ENCODE measurements at regions not wholly inside any gene's neighbourhood (a gene's known extent, or its start where the extent isn't known, plus 50 kb on each side); places are given as distances from the start of the nearest gene placed in this dataset.

DNA sequence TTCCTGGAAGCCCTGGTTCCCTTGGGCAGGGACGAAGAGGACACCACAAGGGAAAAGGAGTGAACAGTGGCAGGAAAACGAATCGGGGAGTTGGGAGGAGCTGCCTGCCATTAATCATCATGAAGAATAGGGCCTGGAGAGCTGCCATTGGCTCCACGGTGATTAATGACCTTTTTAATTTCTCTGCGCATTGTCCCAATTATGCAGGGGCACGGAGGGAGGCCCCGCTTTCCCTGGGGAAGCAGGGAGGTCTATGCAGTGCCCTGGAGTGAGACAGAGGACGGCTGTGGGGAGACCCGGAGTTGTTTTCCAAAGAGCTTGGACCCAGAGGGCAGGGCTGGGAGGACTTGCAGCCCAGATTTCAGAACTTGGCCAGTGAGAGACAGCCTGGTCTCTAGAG, 338.9 kb upstream of the C16orf82 start (continued):
- TF ChIP-seq, protein P1, sequence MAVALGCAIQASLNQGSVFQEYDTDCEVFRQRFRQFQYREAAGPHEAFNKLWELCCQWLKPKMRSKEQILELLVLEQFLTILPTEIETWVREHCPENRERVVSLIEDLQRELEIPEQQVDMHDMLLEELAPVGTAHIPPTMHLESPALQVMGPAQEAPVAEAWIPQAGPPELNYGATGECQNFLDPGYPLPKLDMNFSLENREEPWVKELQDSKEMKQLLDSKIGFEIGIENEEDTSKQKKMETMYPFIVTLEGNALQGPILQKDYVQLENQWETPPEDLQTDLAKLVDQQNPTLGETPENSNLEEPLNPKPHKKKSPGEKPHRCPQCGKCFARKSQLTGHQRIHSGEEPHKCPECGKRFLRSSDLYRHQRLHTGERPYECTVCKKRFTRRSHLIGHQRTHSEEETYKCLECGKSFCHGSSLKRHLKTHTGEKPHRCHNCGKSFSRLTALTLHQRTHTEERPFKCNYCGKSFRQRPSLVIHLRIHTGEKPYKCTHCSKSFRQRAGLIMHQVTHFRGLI (CRISPR knock-in tag; IDR thresholded peaks at IDR 0.05) = no peak
- TF ChIP-seq, protein P2, sequence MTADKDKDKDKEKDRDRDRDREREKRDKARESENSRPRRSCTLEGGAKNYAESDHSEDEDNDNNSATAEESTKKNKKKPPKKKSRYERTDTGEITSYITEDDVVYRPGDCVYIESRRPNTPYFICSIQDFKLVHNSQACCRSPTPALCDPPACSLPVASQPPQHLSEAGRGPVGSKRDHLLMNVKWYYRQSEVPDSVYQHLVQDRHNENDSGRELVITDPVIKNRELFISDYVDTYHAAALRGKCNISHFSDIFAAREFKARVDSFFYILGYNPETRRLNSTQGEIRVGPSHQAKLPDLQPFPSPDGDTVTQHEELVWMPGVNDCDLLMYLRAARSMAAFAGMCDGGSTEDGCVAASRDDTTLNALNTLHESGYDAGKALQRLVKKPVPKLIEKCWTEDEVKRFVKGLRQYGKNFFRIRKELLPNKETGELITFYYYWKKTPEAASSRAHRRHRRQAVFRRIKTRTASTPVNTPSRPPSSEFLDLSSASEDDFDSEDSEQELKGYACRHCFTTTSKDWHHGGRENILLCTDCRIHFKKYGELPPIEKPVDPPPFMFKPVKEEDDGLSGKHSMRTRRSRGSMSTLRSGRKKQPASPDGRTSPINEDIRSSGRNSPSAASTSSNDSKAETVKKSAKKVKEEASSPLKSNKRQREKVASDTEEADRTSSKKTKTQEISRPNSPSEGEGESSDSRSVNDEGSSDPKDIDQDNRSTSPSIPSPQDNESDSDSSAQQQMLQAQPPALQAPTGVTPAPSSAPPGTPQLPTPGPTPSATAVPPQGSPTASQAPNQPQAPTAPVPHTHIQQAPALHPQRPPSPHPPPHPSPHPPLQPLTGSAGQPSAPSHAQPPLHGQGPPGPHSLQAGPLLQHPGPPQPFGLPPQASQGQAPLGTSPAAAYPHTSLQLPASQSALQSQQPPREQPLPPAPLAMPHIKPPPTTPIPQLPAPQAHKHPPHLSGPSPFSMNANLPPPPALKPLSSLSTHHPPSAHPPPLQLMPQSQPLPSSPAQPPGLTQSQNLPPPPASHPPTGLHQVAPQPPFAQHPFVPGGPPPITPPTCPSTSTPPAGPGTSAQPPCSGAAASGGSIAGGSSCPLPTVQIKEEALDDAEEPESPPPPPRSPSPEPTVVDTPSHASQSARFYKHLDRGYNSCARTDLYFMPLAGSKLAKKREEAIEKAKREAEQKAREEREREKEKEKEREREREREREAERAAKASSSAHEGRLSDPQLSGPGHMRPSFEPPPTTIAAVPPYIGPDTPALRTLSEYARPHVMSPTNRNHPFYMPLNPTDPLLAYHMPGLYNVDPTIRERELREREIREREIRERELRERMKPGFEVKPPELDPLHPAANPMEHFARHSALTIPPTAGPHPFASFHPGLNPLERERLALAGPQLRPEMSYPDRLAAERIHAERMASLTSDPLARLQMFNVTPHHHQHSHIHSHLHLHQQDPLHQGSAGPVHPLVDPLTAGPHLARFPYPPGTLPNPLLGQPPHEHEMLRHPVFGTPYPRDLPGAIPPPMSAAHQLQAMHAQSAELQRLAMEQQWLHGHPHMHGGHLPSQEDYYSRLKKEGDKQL (CRISPR knock-in tag; IDR thresholded peaks at IDR 0.05; ENCODE audit: borderline replicate concordance) = no peak
- no peak for TF ChIP-seq DNMT1 (IDR thresholded peaks at IDR 0.05)
- TF ChIP-seq, protein P3, sequence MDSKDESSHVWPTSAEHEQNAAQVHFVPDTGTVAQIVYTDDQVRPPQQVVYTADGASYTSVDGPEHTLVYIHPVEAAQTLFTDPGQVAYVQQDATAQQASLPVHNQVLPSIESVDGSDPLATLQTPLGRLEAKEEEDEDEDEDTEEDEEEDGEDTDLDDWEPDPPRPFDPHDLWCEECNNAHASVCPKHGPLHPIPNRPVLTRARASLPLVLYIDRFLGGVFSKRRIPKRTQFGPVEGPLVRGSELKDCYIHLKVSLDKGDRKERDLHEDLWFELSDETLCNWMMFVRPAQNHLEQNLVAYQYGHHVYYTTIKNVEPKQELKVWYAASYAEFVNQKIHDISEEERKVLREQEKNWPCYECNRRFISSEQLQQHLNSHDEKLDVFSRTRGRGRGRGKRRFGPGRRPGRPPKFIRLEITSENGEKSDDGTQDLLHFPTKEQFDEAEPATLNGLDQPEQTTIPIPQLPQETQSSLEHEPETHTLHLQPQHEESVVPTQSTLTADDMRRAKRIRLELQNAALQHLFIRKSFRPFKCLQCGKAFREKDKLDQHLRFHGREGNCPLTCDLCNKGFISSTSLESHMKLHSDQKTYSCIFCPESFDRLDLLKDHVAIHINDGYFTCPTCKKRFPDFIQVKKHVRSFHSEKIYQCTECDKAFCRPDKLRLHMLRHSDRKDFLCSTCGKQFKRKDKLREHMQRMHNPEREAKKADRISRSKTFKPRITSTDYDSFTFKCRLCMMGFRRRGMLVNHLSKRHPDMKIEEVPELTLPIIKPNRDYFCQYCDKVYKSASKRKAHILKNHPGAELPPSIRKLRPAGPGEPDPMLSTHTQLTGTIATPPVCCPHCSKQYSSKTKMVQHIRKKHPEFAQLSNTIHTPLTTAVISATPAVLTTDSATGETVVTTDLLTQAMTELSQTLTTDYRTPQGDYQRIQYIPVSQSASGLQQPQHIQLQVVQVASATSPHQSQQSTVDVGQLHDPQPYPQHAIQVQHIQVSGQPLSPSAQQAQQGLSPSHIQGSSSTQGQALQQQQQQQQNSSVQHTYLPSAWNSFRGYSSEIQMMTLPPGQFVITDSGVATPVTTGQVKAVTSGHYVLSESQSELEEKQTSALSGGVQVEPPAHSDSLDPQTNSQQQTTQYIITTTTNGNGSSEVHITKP (IDR thresholded peaks at IDR 0.05; ENCODE audit: partially characterized antibody) = no peak
- no peak for TF ChIP-seq ARID1B (IDR thresholded peaks at IDR 0.05)
- TF ChIP-seq, protein P4, sequence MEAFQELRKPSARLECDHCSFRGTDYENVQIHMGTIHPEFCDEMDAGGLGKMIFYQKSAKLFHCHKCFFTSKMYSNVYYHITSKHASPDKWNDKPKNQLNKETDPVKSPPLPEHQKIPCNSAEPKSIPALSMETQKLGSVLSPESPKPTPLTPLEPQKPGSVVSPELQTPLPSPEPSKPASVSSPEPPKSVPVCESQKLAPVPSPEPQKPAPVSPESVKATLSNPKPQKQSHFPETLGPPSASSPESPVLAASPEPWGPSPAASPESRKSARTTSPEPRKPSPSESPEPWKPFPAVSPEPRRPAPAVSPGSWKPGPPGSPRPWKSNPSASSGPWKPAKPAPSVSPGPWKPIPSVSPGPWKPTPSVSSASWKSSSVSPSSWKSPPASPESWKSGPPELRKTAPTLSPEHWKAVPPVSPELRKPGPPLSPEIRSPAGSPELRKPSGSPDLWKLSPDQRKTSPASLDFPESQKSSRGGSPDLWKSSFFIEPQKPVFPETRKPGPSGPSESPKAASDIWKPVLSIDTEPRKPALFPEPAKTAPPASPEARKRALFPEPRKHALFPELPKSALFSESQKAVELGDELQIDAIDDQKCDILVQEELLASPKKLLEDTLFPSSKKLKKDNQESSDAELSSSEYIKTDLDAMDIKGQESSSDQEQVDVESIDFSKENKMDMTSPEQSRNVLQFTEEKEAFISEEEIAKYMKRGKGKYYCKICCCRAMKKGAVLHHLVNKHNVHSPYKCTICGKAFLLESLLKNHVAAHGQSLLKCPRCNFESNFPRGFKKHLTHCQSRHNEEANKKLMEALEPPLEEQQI (IDR thresholded peaks at IDR 0.05) = no peak
